ENCODE measurements at regions not wholly inside any gene's neighbourhood (a gene's known extent, or its start where the extent isn't known, plus 50 kb on each side); places are given as distances from the start of the nearest gene placed in this dataset.
"Not testable (repeated sequence)": the region's sequence is repeated elsewhere in the genome, so short reads cannot be mapped to it uniquely, and the experiment has no call there.

GRCh38 chr10:109030581-109031210 is 892.6 kb downstream of the XPNPEP1 start:
- FAIRE-seq, result no peak

GRCh38 chr10:109029870-109030269 is 893.4 kb downstream of the XPNPEP1 start:
- FAIRE-seq, result no peak

- FAIRE-seq, result no peak
Measured at GRCh38 chr10:109027534-109028185, 895.7 kb downstream of the XPNPEP1 start.

- no peak for FAIRE-seq
Measured at GRCh38 chr10:109025172-109025571, 898.1 kb downstream of the XPNPEP1 start.

GRCh38 chr10:109022417-109023049 is 900.8 kb downstream of the XPNPEP1 start:
- no peak for FAIRE-seq

GRCh38 chr10:109019001-109019424 is 904.3 kb downstream of the XPNPEP1 start:
- FAIRE-seq, result no peak

- no peak for FAIRE-seq
Measured at GRCh38 chr10:109007514-109007913, 915.8 kb downstream of the XPNPEP1 start.

GRCh38 chr10:108990441-108990840 is 932.9 kb downstream of the XPNPEP1 start:
- no peak for FAIRE-seq

- FAIRE-seq, result no peak
Measured at GRCh38 chr10:108989976-108990375, 933.3 kb downstream of the XPNPEP1 start.

- no peak for FAIRE-seq
Measured at GRCh38 chr10:108982159-108982558, 941.2 kb downstream of the XPNPEP1 start.

GRCh38 chr10:108980869-108981268 is 942.4 kb downstream of the XPNPEP1 start:
- no peak for FAIRE-seq

GRCh38 chr10:108975459-108976058 is 947.8 kb downstream of the XPNPEP1 start:
- FAIRE-seq, result no peak

- no peak for FAIRE-seq
Measured at GRCh38 chr10:108970016-108970415, 953.3 kb downstream of the XPNPEP1 start.

GRCh38 chr10:108966411-108966810 is 956.9 kb downstream of the XPNPEP1 start:
- FAIRE-seq, result no peak

- FAIRE-seq, result no peak
Measured at GRCh38 chr10:108966005-108966404, 957.3 kb downstream of the XPNPEP1 start.

GRCh38 chr10:108962172-108962571 is 961.1 kb downstream of the XPNPEP1 start:
- FAIRE-seq, result no peak

GRCh38 chr10:108957681-108958080 is 965.6 kb downstream of the XPNPEP1 start:
- FAIRE-seq, result no peak

GRCh38 chr10:108956149-108956548 is 967.2 kb downstream of the XPNPEP1 start:
- no peak for FAIRE-seq

- not testable (repeated sequence) for FAIRE-seq
Measured at GRCh38 chr10:108920029-108920428, 1003.3 kb downstream of the XPNPEP1 start.

- FAIRE-seq, result no peak
Measured at GRCh38 chr10:108913300-108913699, 1010.0 kb downstream of the XPNPEP1 start.

GRCh38 chr10:108911814-108912541 is 1011.3 kb downstream of the XPNPEP1 start:
- FAIRE-seq, result no peak

GRCh38 chr10:108908096-108908495 is 1015.2 kb downstream of the XPNPEP1 start:
- FAIRE-seq, result no peak

GRCh38 chr10:108905821-108906220 is 1017.5 kb downstream of the XPNPEP1 start:
- no peak for FAIRE-seq
